ENCODE measurements at regions not wholly inside any gene's neighbourhood (a gene's known extent, or its start where the extent isn't known, plus 50 kb on each side); places are given as distances from the start of the nearest gene placed in this dataset.

GRCh38 chr5:33312571-33313549, 127.9 kb upstream of the TARS1 start:
- Mint-ChIP-seq H3K4me1 (ENCODE audit: low read depth, unreplicated experiment) (no peaks in the 10 kb centered on the region), H3K27me3 (ENCODE audit: unreplicated experiment) (peaks cover 5% of the 10 kb centered on the region), H3K27ac (ENCODE audit: unreplicated experiment) (no peak overlapping the region), H3K9me3 (ENCODE audit: unreplicated experiment) (peaks cover 1% of the 10 kb centered on the region), H3K36me3 (ENCODE audit: unreplicated experiment) (no peaks in the 10 kb centered on the region), H3K4me3 (ENCODE audit: unreplicated experiment) (no peak overlapping the region)
- no peak for DNase-seq
- no peak for TF ChIP-seq CTCF (IDR thresholded peaks at IDR 0.05; ENCODE audit: partially characterized antibody, unreplicated experiment)

GRCh38 chr5:33315189-33315588, 125.6 kb upstream of the TARS1 start:
- H3K27ac Mint-ChIP-seq (ENCODE audit: unreplicated experiment): no peak overlapping the region
- no peak for TF ChIP-seq CTCF (IDR thresholded peaks at IDR 0.05; ENCODE audit: partially characterized antibody, unreplicated experiment)
- H3K4me1 Mint-ChIP-seq (ENCODE audit: low read depth, unreplicated experiment): no peaks in the 10 kb centered on the region
- peaks cover 1% of the 10 kb centered on the region for H3K9me3 Mint-ChIP-seq (ENCODE audit: unreplicated experiment)
- H3K27me3 Mint-ChIP-seq (ENCODE audit: unreplicated experiment): peaks cover 5% of the 10 kb centered on the region
- no peak for DNase-seq
- no peak overlapping the region for H3K4me3 Mint-ChIP-seq (ENCODE audit: unreplicated experiment)
- no peaks in the 10 kb centered on the region for H3K36me3 Mint-ChIP-seq (ENCODE audit: unreplicated experiment)

- no peak for DNase-seq
- Mint-ChIP-seq H3K4me3 (ENCODE audit: unreplicated experiment) (no peak overlapping the region), H3K4me1 (ENCODE audit: low read depth, unreplicated experiment) (no peaks in the 10 kb centered on the region), H3K36me3 (ENCODE audit: unreplicated experiment) (no peaks in the 10 kb centered on the region), H3K27ac (ENCODE audit: unreplicated experiment) (no peak overlapping the region), H3K9me3 (ENCODE audit: unreplicated experiment) (no peaks in the 10 kb centered on the region), H3K27me3 (ENCODE audit: unreplicated experiment) (peaks cover 5% of the 10 kb centered on the region)
- no peak for TF ChIP-seq CTCF (IDR thresholded peaks at IDR 0.05; ENCODE audit: partially characterized antibody, unreplicated experiment)
Measured at GRCh38 chr5:33316773-33317172, 124.0 kb upstream of the TARS1 start.

GRCh38 chr5:33317271-33317670, 123.5 kb upstream of the TARS1 start:
- Mint-ChIP-seq H3K27me3 (ENCODE audit: unreplicated experiment) (peaks cover 5% of the 10 kb centered on the region), H3K9me3 (ENCODE audit: unreplicated experiment) (no peaks in the 10 kb centered on the region), H3K36me3 (ENCODE audit: unreplicated experiment) (no peaks in the 10 kb centered on the region), H3K4me3 (ENCODE audit: unreplicated experiment) (no peak overlapping the region), H3K4me1 (ENCODE audit: low read depth, unreplicated experiment) (no peaks in the 10 kb centered on the region), H3K27ac (ENCODE audit: unreplicated experiment) (no peak overlapping the region)
- no peak for TF ChIP-seq CTCF (IDR thresholded peaks at IDR 0.05; ENCODE audit: partially characterized antibody, unreplicated experiment)
- DNase-seq: no peak

GRCh38 chr5:33319151-33319550, 121.6 kb upstream of the TARS1 start:
- H3K36me3 Mint-ChIP-seq (ENCODE audit: unreplicated experiment): no peaks in the 10 kb centered on the region
- H3K4me3 Mint-ChIP-seq (ENCODE audit: unreplicated experiment): no peak overlapping the region
- peaks cover 5% of the 10 kb centered on the region for H3K27me3 Mint-ChIP-seq (ENCODE audit: unreplicated experiment)
- no peaks in the 10 kb centered on the region for H3K4me1 Mint-ChIP-seq (ENCODE audit: low read depth, unreplicated experiment)
- no peak for DNase-seq
- no peak overlapping the region for H3K27ac Mint-ChIP-seq (ENCODE audit: unreplicated experiment)
- TF ChIP-seq CTCF (IDR thresholded peaks at IDR 0.05; ENCODE audit: partially characterized antibody, unreplicated experiment): no peak
- no peaks in the 10 kb centered on the region for H3K9me3 Mint-ChIP-seq (ENCODE audit: unreplicated experiment)
